Neutrophil (primary cell): ENCODE measurements at regions not wholly inside any gene's neighbourhood (a gene's known extent, or its start where the extent isn't known, plus 50 kb on each side); places are given as distances from the start of the nearest gene placed in this dataset.

Source experiments
- H3K27ac ChIP-seq: fragments of 200-600 bp; sonication (generic); 2 replicates; pipeline ENCODE4 v1.5.1; 2016; ENCODE audit warnings: mild to moderate bottlenecking, moderate library complexity
- H3K27me3 ChIP-seq: fragments of 200-600 bp; sonication (generic); 2 replicates; pipeline ENCODE4 v1.6.0; 2016; ENCODE audit warnings: mild to moderate bottlenecking
- H3K36me3 ChIP-seq: fragments of 200-600 bp; sonication (generic); 2 replicates; pipeline ENCODE4 v1.5.1; 2017
- H3K4me1 ChIP-seq, 2 experiments: fragments of 200-600 bp in 1 of 2; sonication (generic) in 1 of 2; 1 replicate in 1 of 2; 2 replicates in 1 of 2; pipeline versions ENCODE4 v1.5.1 to v1.6.1; 2013 to 2016; ENCODE audit warnings: low read depth in 1 of 2, low read length in 1 of 2, mild to moderate bottlenecking in 1 of 2, moderate library complexity in 1 of 2; ENCODE audit not compliant: control insufficient read depth in 1 of 2, insufficient read depth in 1 of 2
- H3K4me3 ChIP-seq, 2 experiments: fragments of 200-600 bp in 1 of 2; sonication (generic) in 1 of 2; 1 replicate in 1 of 2; 2 replicates in 1 of 2; pipeline ENCODE4 v1.5.1; 2013 to 2016; ENCODE audit warnings: low read depth in 1 of 2, low read length in 1 of 2, mild to moderate bottlenecking in 1 of 2, moderate library complexity in 1 of 2
- H3K9me3 ChIP-seq: fragments of 200-600 bp; sonication (generic); 2 replicates; pipeline ENCODE4 v1.5.1; 2016
- TF ChIP-seq, protein P1 (sequence below): fragments of 200-600 bp; sonication (generic); IDR thresholded peaks from 2 replicates; pipeline ENCODE4 v1.5.1; 2016; ENCODE audit warnings: antibody characterized with exemption

DNA sequence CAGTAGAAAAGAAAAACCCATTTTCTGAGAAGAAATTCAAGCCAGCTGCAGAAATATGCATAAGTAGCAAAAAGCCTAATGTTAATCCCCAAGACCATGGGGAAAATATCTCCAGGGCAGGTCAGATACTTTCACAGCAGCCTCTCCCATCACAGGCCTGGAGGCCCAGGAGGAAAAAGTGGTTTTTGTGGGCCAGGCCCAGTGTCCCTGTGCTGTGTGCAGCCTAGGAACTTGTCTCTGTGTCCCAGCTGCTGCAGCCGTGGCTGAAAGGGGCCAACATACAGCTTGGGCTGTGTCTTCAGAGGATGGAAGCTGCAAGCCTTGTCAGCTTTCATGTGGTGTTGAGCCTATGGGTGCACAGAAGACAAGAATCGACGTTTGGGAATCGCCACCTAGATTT, 581.0 kb downstream of the C4orf33 start:
- H3K9me3 ChIP-seq, result no peaks in the 10 kb centered on the region
- TF ChIP-seq, protein P1, sequence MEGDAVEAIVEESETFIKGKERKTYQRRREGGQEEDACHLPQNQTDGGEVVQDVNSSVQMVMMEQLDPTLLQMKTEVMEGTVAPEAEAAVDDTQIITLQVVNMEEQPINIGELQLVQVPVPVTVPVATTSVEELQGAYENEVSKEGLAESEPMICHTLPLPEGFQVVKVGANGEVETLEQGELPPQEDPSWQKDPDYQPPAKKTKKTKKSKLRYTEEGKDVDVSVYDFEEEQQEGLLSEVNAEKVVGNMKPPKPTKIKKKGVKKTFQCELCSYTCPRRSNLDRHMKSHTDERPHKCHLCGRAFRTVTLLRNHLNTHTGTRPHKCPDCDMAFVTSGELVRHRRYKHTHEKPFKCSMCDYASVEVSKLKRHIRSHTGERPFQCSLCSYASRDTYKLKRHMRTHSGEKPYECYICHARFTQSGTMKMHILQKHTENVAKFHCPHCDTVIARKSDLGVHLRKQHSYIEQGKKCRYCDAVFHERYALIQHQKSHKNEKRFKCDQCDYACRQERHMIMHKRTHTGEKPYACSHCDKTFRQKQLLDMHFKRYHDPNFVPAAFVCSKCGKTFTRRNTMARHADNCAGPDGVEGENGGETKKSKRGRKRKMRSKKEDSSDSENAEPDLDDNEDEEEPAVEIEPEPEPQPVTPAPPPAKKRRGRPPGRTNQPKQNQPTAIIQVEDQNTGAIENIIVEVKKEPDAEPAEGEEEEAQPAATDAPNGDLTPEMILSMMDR, result no peak
- H3K27ac ChIP-seq, result no peak overlapping the region
- no peaks in the 10 kb centered on the region for H3K4me1 ChIP-seq
- H3K27me3 ChIP-seq, result no peaks in the 10 kb centered on the region
- H3K36me3 ChIP-seq, result no peaks in the 10 kb centered on the region
- no peak overlapping the region for H3K4me3 ChIP-seq

DNA sequence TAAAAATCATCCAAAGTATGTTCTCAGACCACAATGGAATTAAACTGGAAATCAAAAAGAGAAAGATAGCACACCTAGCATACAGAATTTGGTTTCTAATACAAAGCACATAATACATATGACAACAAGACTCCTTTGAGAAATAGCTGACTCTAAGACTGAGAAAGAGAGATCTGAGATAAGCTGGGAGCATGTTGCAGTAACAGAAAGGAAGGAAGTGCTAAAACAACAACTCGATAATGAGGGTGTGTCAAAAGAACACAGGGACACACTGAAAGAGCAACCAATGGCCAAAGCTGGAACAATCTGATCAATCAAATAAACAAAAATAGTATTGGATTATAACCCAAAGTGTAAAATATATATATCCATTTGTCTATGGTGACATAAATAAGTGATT, 586.6 kb downstream of the C4orf33 start:
- Histone ChIP-seq H3K4me1 (no peaks in the 10 kb centered on the region), H3K27ac (no peak overlapping the region), H3K9me3 (no peaks in the 10 kb centered on the region), H3K36me3 (no peaks in the 10 kb centered on the region), H3K27me3 (no peaks in the 10 kb centered on the region), H3K4me3 (no peak overlapping the region)
- TF ChIP-seq, protein P1, result no peak

DNA sequence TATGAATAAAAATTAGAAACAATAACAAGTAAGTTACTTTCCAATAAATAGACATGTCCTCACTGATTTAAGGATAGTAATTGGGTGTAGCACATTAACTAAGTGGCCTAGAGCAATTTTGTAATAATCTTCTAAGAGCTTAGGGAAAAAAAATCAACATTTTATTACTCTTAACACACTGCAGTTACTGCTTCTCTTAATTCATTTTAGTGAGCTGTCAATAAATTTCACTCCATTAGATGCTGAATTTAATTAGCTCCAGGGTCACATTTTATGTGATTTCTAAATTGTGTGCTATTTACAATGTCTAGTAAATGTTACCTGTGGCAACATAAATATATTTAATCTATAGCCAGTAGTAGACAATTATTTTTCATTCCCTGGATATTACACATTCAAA, 612.0 kb downstream of the C4orf33 start:
- TF ChIP-seq, protein P1, result no peak
- H3K9me3 ChIP-seq, result no peaks in the 10 kb centered on the region
- H3K36me3 ChIP-seq, result no peaks in the 10 kb centered on the region
- no peak overlapping the region for H3K27ac ChIP-seq
- H3K27me3 ChIP-seq, result no peaks in the 10 kb centered on the region
- H3K4me1 ChIP-seq, result no peaks in the 10 kb centered on the region
- no peak overlapping the region for H3K4me3 ChIP-seq

DNA sequence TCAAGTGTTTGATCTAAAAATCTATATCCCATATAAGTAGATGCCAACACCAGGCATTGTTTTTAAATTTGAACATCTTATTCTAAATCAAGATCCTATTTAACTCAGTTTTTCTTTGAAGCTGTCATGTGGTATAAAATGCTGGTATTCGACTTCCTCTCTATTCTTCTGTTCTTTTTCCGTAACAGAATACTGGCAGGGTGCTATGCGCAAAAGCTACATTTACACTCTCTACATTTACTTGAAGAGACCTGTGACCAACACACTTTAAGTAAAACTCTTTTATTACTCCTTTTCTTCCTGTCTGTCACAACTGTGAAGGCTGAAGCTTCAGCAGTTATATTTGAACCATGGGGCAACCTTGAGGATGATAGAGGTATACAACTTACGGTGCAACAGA, 612.8 kb downstream of the C4orf33 start:
- no peaks in the 10 kb centered on the region for H3K36me3 ChIP-seq
- no peaks in the 10 kb centered on the region for H3K9me3 ChIP-seq

DNA sequence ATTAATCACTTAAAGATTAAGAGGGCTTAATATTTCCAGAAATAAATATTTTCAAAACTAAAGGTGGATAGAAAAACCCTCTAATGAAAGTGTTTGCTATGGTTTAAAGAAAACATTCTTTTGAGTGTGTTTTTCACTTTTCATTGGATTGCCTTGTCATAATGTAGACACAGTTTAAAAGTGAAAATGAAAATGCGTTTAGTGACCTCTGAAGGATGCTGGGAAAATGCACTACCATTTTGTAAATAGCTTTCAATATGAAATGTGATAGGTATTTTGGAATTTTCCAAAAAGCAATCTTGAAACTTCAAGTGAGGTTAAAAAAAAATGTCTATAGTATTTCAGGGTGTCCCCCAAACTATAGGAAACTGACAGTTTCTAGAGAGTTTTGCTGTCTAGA, 642.2 kb downstream of the C4orf33 start:
- Histone ChIP-seq H3K27me3 (no peaks in the 10 kb centered on the region), H3K9me3 (no peaks in the 10 kb centered on the region), H3K27ac (no peak overlapping the region), H3K4me3 (no peak overlapping the region), H3K36me3 (no peaks in the 10 kb centered on the region), H3K4me1 (no peaks in the 10 kb centered on the region)
- TF ChIP-seq, protein P1, result no peak

More for the DNA sequence above, 612.8 kb downstream of the C4orf33 start:
- no peak overlapping the region for H3K4me3 ChIP-seq
- TF ChIP-seq, protein P1, result no peak
- H3K27me3 ChIP-seq, result no peaks in the 10 kb centered on the region
- no peaks in the 10 kb centered on the region for H3K4me1 ChIP-seq
- H3K27ac ChIP-seq, result no peak overlapping the region

DNA sequence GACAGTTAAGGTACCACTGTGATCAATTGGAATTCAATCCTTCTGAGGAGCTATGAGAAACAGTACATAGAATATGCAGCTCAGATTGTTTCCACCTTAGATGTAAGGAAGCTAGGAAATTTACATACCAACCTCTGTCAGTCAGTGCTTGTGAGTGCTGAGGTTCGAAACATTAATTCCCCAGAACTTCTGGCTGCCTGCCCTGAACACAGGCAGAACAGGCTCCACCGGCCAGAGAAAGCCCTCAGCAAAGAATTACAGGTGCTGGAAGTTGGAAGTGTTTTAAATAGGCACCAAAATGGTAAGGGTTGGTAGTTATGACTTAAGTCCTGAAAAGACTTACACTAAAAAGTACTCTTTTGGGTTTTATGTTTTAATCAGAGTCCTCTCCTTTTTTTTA, 651.8 kb downstream of the C4orf33 start:
- TF ChIP-seq, protein P1, result no peak
- no peaks in the 10 kb centered on the region for H3K36me3 ChIP-seq
- no peaks in the 10 kb centered on the region for H3K27me3 ChIP-seq
- no peak overlapping the region for H3K4me3 ChIP-seq
- no peak overlapping the region for H3K27ac ChIP-seq
- H3K9me3 ChIP-seq, result no peaks in the 10 kb centered on the region
- no peaks in the 10 kb centered on the region for H3K4me1 ChIP-seq
